Kidney tubule cell (primary cell): ENCODE measurements at regions not wholly inside any gene's neighbourhood (a gene's known extent, or its start where the extent isn't known, plus 50 kb on each side); places are given as distances from the start of the nearest gene placed in this dataset.

ENCODE experiments used
- DNase-seq: peaks from one replicate; pipeline ENCODE4 v3.0.0-alpha.2; 2018; ENCODE audit warnings: low spot score

- DNase-seq = no peak
Measured at GRCh38 chr2:239589270-239589825, 188.5 kb upstream of the HDAC4 start.

- no peak for DNase-seq
Measured at GRCh38 chr2:239588451-239589269, 187.8 kb upstream of the HDAC4 start.

- no peak for DNase-seq
Measured at GRCh38 chr2:239587841-239588240, 187.0 kb upstream of the HDAC4 start.

- DNase-seq = no peak
Measured at GRCh38 chr2:239587311-239587731, 186.5 kb upstream of the HDAC4 start.

DNA sequence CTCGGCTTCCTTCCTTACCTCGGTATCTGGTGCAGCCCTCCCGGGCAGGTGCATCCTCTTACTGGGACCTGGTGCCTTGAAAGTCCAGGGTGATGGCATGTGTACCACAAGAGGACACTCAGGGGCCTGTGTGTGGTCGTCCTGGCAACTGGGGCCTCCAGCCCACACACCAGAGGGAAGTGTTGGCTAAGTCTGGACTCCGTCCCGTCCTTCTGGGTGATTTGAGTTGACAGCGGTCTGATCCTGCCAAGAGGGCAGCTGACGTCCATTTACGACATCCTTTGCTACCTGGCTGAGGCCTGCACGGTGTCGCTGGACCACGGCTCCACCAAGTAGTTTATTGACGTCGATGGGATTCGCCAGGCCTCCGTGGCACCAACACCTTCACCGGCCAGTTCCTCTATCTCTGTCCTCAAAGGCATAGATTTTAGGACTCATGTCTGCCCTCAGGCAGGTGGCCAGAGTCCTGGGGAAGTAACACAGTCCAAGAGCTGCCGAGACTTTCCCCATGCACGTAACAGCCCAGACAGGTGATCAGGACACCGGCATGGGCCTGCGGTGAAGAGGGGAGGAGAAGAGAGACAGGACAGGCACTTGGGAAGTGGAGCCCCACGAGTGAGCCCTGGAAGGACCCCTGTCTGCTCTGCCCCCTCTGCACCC lies 186.0 kb upstream of the HDAC4 start:
- no peak for DNase-seq

DNA sequence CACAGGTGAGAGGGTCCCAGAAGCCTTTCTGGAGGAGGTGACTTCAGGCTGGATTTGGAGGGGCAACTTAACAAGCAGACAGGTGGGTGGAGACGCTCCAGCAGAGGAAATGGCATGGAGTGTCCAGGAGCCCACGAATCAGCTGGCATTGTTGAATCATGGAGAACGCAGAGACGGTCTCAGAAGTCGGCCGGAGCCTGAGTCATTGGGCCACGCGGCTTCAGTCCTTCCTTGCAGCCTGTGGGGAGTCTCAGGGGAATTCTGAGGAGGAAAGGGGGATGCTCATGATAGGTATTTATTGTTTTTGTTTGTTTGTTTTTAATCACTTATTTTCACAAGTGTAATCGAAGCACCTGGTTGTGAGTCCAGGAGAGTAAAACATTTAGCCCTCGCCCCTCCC lies 184.6 kb upstream of the HDAC4 start:
- DNase-seq = no peak

GRCh38 chr2:239584986-239585385 lies 184.2 kb upstream of the HDAC4 start:
- DNase-seq = no peak

GRCh38 chr2:239583879-239584859 lies 183.3 kb upstream of the HDAC4 start:
- no peak for DNase-seq

- no peak for DNase-seq
Measured at GRCh38 chr2:239583171-239583878, 182.5 kb upstream of the HDAC4 start.

GRCh38 chr2:239582476-239582875 lies 181.7 kb upstream of the HDAC4 start:
- DNase-seq = no peak

- no peak for DNase-seq
Measured at GRCh38 chr2:239581352-239581901, 180.6 kb upstream of the HDAC4 start.

DNA sequence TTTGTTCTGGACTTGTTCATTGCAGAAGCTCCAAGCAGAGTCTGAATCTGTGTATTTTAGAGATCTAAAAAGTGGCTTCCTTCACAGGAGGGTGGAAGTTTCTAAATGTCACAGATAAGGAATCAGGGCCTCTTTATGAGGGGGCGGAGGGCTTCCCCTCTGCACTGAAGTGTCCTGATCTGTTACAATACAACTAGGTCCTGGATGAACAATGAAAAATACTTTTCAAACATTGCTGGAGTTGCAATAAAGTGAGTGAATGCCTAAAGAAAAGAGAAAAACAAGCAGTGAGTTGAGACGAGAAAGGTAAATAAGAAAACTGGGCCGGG lies 179.3 kb upstream of the HDAC4 start:
- no peak for DNase-seq

DNA sequence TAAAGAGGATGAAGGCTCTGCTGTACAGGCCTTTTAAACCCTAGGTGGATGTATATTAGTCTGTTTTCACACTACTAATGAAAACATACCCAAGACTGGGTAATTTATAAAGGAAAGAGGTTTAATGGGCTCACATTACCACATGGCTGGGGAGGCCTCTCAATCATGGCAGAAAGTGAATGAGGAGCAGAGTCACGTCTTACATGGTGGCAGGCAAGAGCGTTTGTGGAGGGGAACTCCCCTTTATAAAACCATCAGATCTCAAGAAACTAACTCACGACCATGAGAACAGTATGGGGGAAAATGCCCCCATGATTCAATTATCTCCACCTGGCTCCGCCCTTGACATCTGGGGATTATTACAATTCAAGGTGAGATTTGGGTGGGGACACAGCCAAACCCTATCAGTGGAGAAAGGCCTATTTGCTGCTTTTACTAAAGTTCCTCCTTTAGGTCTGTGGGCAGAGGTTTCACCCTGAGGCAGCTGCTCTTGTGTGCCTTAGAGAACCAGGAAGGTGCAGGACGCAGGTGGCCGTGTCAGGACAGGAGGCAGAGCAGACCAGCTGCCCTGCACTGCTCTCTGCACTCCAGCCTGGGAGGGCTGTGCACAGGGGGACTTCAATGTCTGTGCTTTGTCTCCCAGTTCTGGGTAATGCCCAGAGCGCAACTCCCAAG lies 178.8 kb upstream of the HDAC4 start:
- DNase-seq = no peak

DNA sequence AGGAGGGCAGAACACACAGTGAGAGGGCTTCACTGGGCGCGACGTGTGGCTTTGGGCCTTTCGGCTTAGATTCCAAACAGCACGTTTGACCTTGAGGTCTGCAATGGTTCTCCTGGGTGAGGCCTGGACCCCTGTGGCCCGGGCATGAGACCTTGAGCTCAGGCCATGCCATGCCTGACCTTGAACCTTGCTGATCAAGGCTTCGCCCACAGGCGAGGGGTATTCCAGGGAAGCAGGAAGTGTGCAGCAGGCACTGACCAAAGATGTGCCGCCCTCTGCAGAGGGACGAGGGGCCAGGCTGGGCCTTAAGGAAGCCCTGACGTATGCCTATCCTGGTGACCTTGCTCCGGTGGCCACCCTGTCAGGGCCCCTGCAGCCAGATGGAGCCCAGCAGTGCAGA lies 178.3 kb upstream of the HDAC4 start:
- no peak for DNase-seq

- DNase-seq = no peak
Measured at GRCh38 chr2:239578381-239578780, 177.6 kb upstream of the HDAC4 start.

DNA sequence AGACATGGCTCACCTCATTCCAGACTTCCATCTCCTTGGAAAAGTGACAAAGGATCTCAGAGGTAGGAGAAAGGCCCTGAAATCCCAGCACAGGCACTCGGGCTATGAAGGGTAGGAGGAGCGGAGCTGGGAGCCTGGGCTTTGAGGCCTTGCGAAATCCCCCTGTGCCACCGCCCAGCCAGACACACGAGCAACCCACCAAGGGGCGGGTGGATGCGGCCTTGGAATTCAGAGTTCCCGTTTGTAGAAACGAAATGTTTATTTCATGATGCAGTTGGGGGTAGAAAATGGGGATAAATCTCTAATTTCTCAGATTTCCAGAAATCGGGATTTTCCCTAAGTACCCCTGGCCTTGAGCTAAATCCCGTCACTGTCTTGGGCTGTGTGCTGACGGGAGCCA lies 177.1 kb upstream of the HDAC4 start:
- no peak for DNase-seq

GRCh38 chr2:239576784-239577685 lies 176.2 kb upstream of the HDAC4 start:
- DNase-seq = no peak

DNA sequence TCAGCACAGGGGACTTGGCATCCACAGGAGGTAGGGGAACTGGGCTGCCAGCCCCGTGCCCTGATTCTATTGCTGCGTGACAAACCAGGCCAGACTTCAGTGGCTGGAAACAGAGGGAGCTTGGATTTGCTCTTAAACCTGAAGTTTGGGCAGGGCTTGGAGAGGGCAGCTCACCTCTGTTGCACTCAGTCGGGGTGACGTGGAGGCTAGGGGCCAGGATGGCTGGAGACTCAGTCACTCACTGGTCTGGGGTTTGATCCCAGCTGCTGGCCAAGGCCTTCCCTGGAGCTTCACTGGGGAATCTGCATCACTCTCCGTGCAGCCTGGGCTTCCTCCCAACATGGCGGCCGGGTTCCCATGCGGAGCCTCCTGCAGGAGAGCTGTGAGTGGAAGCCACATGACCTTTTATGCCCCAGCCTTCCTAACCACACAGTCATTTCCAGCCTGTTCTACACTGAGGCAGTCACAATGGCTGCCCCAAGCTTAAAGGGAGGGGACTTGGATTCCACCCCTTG lies 175.2 kb upstream of the HDAC4 start:
- no peak for DNase-seq

- DNase-seq = no peak
Measured at GRCh38 chr2:239574434-239575156, 173.8 kb upstream of the HDAC4 start.
